A549 (cell line): ENCODE measurements at regions not wholly inside any gene's neighbourhood (a gene's known extent, or its start where the extent isn't known, plus 50 kb on each side); places are given as distances from the start of the nearest gene placed in this dataset.

Experiments
- CTCF ChIP-seq: fragments of >200 bp; sonication (Bioruptor Twin); formaldehyde crosslinking; IDR thresholded peaks from 3 replicates; pipeline ENCODE4 v1.5.1; 2016
- EHMT2 ChIP-seq: fragments of 200-600 bp; sonication (generic); IDR thresholded peaks from 2 replicates; pipeline ENCODE4 v1.6.1; 2016; ENCODE audit warnings: antibody characterized with exemption, low read depth, mild to moderate bottlenecking, moderate library complexity
- JUN ChIP-seq, 2 experiments: fragments of >200 bp; sonication (Bioruptor Twin); formaldehyde crosslinking; IDR thresholded peaks; 2 replicates in 1 of 2; 3 replicates in 1 of 2; pipeline ENCODE4 v1.6.1; 2016 to 2017
- KDM1A ChIP-seq: fragments of 200-600 bp; sonication (generic); IDR thresholded peaks from 2 replicates; pipeline ENCODE4 v1.6.1; 2016; ENCODE audit warnings: low read depth, mild to moderate bottlenecking
- NPAS2 ChIP-seq: fragments of 250-450 bp; sonication (Bioruptor Pico); IDR thresholded peaks from 2 replicates; pipeline ENCODE4 v1.8.0; 2022; ENCODE audit warnings: mild to moderate bottlenecking, moderate library complexity, borderline replicate concordance
- POLR2AphosphoS2 ChIP-seq: conservative IDR thresholded peaks from 2 replicates; pipeline ENCODE4 v1.6.1; 2012; ENCODE audit warnings: low read length, improper control_type of control experiment, inconsistent platforms
- RAD21 ChIP-seq, 2 experiments: fragments of >200 bp in 1 of 2; sonication (Bioruptor Twin) in 1 of 2; formaldehyde crosslinking in 1 of 2; IDR thresholded peaks in 1 of 2; conservative IDR thresholded peaks in 1 of 2; 2 replicates in 1 of 2; 3 replicates in 1 of 2; pipeline ENCODE4 v1.6.1; 2012 to 2018; ENCODE audit warnings: inconsistent platforms in 1 of 2
- SREBF2 ChIP-seq: fragments of 450-650 bp; IDR thresholded peaks from 2 replicates; pipeline ENCODE4 v1.6.1; 2014; ENCODE audit warnings: mild to moderate bottlenecking, moderate library complexity
- ZNF302 ChIP-seq: fragments of 250-450 bp; sonication (Bioruptor Pico); IDR thresholded peaks from 2 replicates; pipeline ENCODE4 v1.9.0; 2021; ENCODE audit warnings: inconsistent platforms, mild to moderate bottlenecking, moderate library complexity
- TF ChIP-seq, protein P1 (sequence below): fragments of 200-600 bp; sonication (generic); IDR thresholded peaks from 2 replicates; pipeline ENCODE4 v1.6.1; 2016; ENCODE audit warnings: antibody characterized with exemption, mild to moderate bottlenecking, moderate library complexity
- TF ChIP-seq, protein P2 (sequence below): IDR thresholded peaks from 2 replicates; pipeline ENCODE4 v1.6.1; 2012; ENCODE audit warnings: low read depth, borderline replicate concordance
- TF ChIP-seq, protein P3 (sequence below): IDR thresholded peaks from 2 replicates; pipeline ENCODE4 v1.6.1; 2012

DNA sequence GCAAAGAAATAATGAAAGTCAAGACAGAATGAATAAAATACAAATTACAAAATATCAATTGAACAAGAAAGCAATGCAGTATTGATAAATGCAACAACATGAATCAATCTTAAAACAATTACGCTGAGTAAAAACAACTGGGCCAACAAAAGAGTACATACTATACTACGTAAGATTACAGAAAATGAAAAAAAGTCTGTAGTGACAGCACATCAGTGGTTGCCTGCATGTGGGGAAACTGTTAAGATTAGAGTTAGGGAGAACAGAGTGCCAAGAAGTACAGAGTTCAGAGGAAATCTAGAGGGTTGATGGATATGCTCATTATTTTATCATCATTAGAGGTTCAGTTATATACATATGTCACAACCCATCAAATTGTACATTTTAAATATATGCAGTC lies 706.6 kb upstream of the ACO1 start:
- TF ChIP-seq SREBF2 (no peak), JUN (IDR thresholded peaks at IDR 0.05) (no peak), RAD21 (conservative IDR thresholded peaks at IDR 0.05 in 1 of 2, IDR thresholded peaks at IDR 0.05 in 1 of 2) (no peak), KDM1A (no peak), CTCF (no peak), EHMT2 (no peak), NPAS2 (CRISPR knock-in tag) (no peak), ZNF302 (CRISPR knock-in tag) (no peak), POLR2AphosphoS2 (no peak)
- TF ChIP-seq, protein P1, sequence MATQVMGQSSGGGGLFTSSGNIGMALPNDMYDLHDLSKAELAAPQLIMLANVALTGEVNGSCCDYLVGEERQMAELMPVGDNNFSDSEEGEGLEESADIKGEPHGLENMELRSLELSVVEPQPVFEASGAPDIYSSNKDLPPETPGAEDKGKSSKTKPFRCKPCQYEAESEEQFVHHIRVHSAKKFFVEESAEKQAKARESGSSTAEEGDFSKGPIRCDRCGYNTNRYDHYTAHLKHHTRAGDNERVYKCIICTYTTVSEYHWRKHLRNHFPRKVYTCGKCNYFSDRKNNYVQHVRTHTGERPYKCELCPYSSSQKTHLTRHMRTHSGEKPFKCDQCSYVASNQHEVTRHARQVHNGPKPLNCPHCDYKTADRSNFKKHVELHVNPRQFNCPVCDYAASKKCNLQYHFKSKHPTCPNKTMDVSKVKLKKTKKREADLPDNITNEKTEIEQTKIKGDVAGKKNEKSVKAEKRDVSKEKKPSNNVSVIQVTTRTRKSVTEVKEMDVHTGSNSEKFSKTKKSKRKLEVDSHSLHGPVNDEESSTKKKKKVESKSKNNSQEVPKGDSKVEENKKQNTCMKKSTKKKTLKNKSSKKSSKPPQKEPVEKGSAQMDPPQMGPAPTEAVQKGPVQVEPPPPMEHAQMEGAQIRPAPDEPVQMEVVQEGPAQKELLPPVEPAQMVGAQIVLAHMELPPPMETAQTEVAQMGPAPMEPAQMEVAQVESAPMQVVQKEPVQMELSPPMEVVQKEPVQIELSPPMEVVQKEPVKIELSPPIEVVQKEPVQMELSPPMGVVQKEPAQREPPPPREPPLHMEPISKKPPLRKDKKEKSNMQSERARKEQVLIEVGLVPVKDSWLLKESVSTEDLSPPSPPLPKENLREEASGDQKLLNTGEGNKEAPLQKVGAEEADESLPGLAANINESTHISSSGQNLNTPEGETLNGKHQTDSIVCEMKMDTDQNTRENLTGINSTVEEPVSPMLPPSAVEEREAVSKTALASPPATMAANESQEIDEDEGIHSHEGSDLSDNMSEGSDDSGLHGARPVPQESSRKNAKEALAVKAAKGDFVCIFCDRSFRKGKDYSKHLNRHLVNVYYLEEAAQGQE, result no peak
- TF ChIP-seq, protein P2, sequence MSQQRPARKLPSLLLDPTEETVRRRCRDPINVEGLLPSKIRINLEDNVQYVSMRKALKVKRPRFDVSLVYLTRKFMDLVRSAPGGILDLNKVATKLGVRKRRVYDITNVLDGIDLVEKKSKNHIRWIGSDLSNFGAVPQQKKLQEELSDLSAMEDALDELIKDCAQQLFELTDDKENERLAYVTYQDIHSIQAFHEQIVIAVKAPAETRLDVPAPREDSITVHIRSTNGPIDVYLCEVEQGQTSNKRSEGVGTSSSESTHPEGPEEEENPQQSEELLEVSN, result no peak
- TF ChIP-seq, protein P3, sequence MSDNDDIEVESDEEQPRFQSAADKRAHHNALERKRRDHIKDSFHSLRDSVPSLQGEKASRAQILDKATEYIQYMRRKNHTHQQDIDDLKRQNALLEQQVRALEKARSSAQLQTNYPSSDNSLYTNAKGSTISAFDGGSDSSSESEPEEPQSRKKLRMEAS, result no peak
